Effector memory CD4-positive, alpha-beta T cell (primary cell): ENCODE measurements at regions not wholly inside any gene's neighbourhood (a gene's known extent, or its start where the extent isn't known, plus 50 kb on each side); places are given as distances from the start of the nearest gene placed in this dataset.
"Not testable (repeated sequence)": the region's sequence is repeated elsewhere in the genome, so short reads cannot be mapped to it uniquely, and the experiment has no call there.

Source experiments
- DNase-seq, 3 donors: peaks; one replicate each; pipeline ENCODE4 v3.0.0-alpha.2; 2020
- H3K27ac ChIP-seq: 2 replicates; pipeline ENCODE4 v1.7.0; 2013; ENCODE audit warnings: mild to moderate bottlenecking, low read length, moderate library complexity; ENCODE audit not compliant: insufficient read depth, poor library complexity, severe bottlenecking
- H3K27me3 ChIP-seq: replicated peaks from 2 replicates; pipeline ENCODE4 v1.7.0; 2013; ENCODE audit warnings: mild to moderate bottlenecking, low read length; ENCODE audit not compliant: insufficient read depth, control insufficient read depth, poor library complexity, severe bottlenecking
- H3K36me3 ChIP-seq: 2 replicates; pipeline ENCODE4 v1.7.0; 2013; ENCODE audit warnings: mild to moderate bottlenecking, low read length, moderate library complexity; ENCODE audit not compliant: control insufficient read depth, insufficient read depth
- H3K4me1 ChIP-seq: 2 replicates; pipeline ENCODE4 v1.7.0; 2013; ENCODE audit warnings: low read length, mild to moderate bottlenecking; ENCODE audit not compliant: control insufficient read depth, insufficient read depth, poor library complexity, severe bottlenecking
- H3K4me3 ChIP-seq: 2 replicates; pipeline ENCODE4 v1.7.0; 2013; ENCODE audit warnings: low read length, low read depth, mild to moderate bottlenecking; ENCODE audit not compliant: insufficient read depth, poor library complexity, severe bottlenecking
- H3K9me3 ChIP-seq: 2 replicates; pipeline ENCODE4 v1.7.0; 2013; ENCODE audit warnings: mild to moderate bottlenecking, low read length, moderate library complexity; ENCODE audit not compliant: control insufficient read depth

GRCh38 chr5:51159164-51159563, 224.1 kb upstream of the ISL1 start:
- no peaks in the 10 kb centered on the region for H3K36me3 ChIP-seq
- no peak overlapping the region for H3K27ac ChIP-seq
- no peak for DNase-seq
- H3K27me3 ChIP-seq, result no peaks in the 10 kb centered on the region
- H3K4me1 ChIP-seq, result no peaks in the 10 kb centered on the region
- H3K9me3 ChIP-seq, result no peaks in the 10 kb centered on the region
- H3K4me3 ChIP-seq, result no peak overlapping the region

- no peaks in the 10 kb centered on the region for H3K4me1 ChIP-seq
- no peak overlapping the region for H3K4me3 ChIP-seq
- H3K27ac ChIP-seq, result no peak overlapping the region
- no peaks in the 10 kb centered on the region for H3K36me3 ChIP-seq
- no peaks in the 10 kb centered on the region for H3K27me3 ChIP-seq
- H3K9me3 ChIP-seq, result no peaks in the 10 kb centered on the region
- no peak for DNase-seq
Observed at GRCh38 chr5:51159606-51160005, 223.6 kb upstream of the ISL1 start.

- no peaks in the 10 kb centered on the region for H3K4me1 ChIP-seq
- H3K27ac ChIP-seq, result no peak overlapping the region
- DNase-seq, result no peak
- H3K27me3 ChIP-seq, result no peaks in the 10 kb centered on the region
- no peak overlapping the region for H3K4me3 ChIP-seq
- H3K9me3 ChIP-seq, result no peaks in the 10 kb centered on the region
- H3K36me3 ChIP-seq, result no peaks in the 10 kb centered on the region
Observed at GRCh38 chr5:51162245-51162644, 221.0 kb upstream of the ISL1 start.

GRCh38 chr5:51165621-51166020, 217.6 kb upstream of the ISL1 start:
- not testable (repeated sequence) for H3K27me3 ChIP-seq, H3K36me3 ChIP-seq, H3K27ac ChIP-seq

GRCh38 chr5:51172903-51173626, 210.2 kb upstream of the ISL1 start:
- Histone ChIP-seq H3K36me3 (no peaks in the 10 kb centered on the region), H3K9me3 (no peaks in the 10 kb centered on the region), H3K4me1 (no peaks in the 10 kb centered on the region), H3K27me3 (no peaks in the 10 kb centered on the region), H3K27ac (no peak overlapping the region), H3K4me3 (no peak overlapping the region)
- no peak for DNase-seq

More at GRCh38 chr5:51165621-51166020, 217.6 kb upstream of the ISL1 start:
- not testable (repeated sequence) for H3K9me3 ChIP-seq, H3K4me1 ChIP-seq, H3K4me3 ChIP-seq, DNase-seq

GRCh38 chr5:51181208-51181894, 201.9 kb upstream of the ISL1 start:
- H3K27me3 ChIP-seq, result no peaks in the 10 kb centered on the region
- no peaks in the 10 kb centered on the region for H3K9me3 ChIP-seq
- H3K4me3 ChIP-seq, result no peak overlapping the region
- DNase-seq, result no peak
- no peaks in the 10 kb centered on the region for H3K4me1 ChIP-seq
- H3K27ac ChIP-seq, result no peak overlapping the region
- H3K36me3 ChIP-seq, result no peaks in the 10 kb centered on the region

GRCh38 chr5:51185850-51186329, 197.4 kb upstream of the ISL1 start:
- DNase-seq, result no peak
- Histone ChIP-seq H3K27ac (no peak overlapping the region), H3K4me3 (no peak overlapping the region), H3K4me1 (no peaks in the 10 kb centered on the region), H3K9me3 (no peaks in the 10 kb centered on the region), H3K36me3 (no peaks in the 10 kb centered on the region), H3K27me3 (no peaks in the 10 kb centered on the region)

- H3K4me3 ChIP-seq, result no peak overlapping the region
- no peaks in the 10 kb centered on the region for H3K27me3 ChIP-seq
- H3K4me1 ChIP-seq, result no peaks in the 10 kb centered on the region
- H3K9me3 ChIP-seq, result no peaks in the 10 kb centered on the region
- no peaks in the 10 kb centered on the region for H3K36me3 ChIP-seq
- no peak overlapping the region for H3K27ac ChIP-seq
- no peak for DNase-seq
Observed at GRCh38 chr5:51188001-51188591, 195.2 kb upstream of the ISL1 start.

- Histone ChIP-seq H3K4me3 (no peak overlapping the region), H3K27ac (no peak overlapping the region), H3K36me3 (no peaks in the 10 kb centered on the region), H3K4me1 (no peaks in the 10 kb centered on the region), H3K27me3 (no peaks in the 10 kb centered on the region), H3K9me3 (no peaks in the 10 kb centered on the region)
- no peak for DNase-seq
Observed at GRCh38 chr5:51194671-51195070, 188.6 kb upstream of the ISL1 start.

GRCh38 chr5:51201024-51201423, 182.2 kb upstream of the ISL1 start:
- H3K9me3 ChIP-seq, result no peaks in the 10 kb centered on the region
- no peak for DNase-seq
- no peak overlapping the region for H3K27ac ChIP-seq
- H3K4me1 ChIP-seq, result no peaks in the 10 kb centered on the region
- H3K4me3 ChIP-seq, result no peak overlapping the region
- no peaks in the 10 kb centered on the region for H3K36me3 ChIP-seq
- no peaks in the 10 kb centered on the region for H3K27me3 ChIP-seq
